ENCODE measurements at regions not wholly inside any gene's neighbourhood (a gene's known extent, or its start where the extent isn't known, plus 50 kb on each side); places are given as distances from the start of the nearest gene placed in this dataset.

- TF ChIP-seq CTCF (IDR thresholded peaks at IDR 0.05) (no peak), POLR2A (IDR thresholded peaks at IDR 0.05) (no peak)
Measured at GRCh38 chr1:59124166-59124565, 172.7 kb upstream of the FGGY start.

Measured in lower leg skin (tissue), 3 donors.